ENCODE measurements at regions not wholly inside any gene's neighbourhood (a gene's known extent, or its start where the extent isn't known, plus 50 kb on each side); places are given as distances from the start of the nearest gene placed in this dataset.
"Not testable (repeated sequence)": the region's sequence is repeated elsewhere in the genome, so short reads cannot be mapped to it uniquely, and the experiment has no call there.

GRCh38 chr9:40930426-40930825 is 198.1 kb downstream of the FOXD4L6 start:
- not testable (repeated sequence) for DNase-seq (ENCODE audit: low read depth in 3 of 3)

- DNase-seq (ENCODE audit: low read depth in 3 of 3) = not testable (repeated sequence)
Observed at GRCh38 chr9:40929488-40929845, 199.0 kb downstream of the FOXD4L6 start.

- no peak for DNase-seq (ENCODE audit: low read depth in 3 of 3)
Observed at GRCh38 chr9:40928803-40929487, 199.5 kb downstream of the FOXD4L6 start.

GRCh38 chr9:40927851-40928802 is 200.4 kb downstream of the FOXD4L6 start:
- no peak for DNase-seq (ENCODE audit: low read depth in 3 of 3)

- no peak for DNase-seq (ENCODE audit: low read depth in 3 of 3)
Observed at GRCh38 chr9:40927260-40927631, 201.2 kb downstream of the FOXD4L6 start.

- no peak for DNase-seq (ENCODE audit: low read depth in 3 of 3)
Observed at GRCh38 chr9:40926404-40927259, 201.8 kb downstream of the FOXD4L6 start.

GRCh38 chr9:40925149-40925548 is 203.3 kb downstream of the FOXD4L6 start:
- no peak for DNase-seq (ENCODE audit: low read depth in 3 of 3)

- DNase-seq (ENCODE audit: low read depth in 3 of 3) = not testable (repeated sequence)
Observed at GRCh38 chr9:40916399-40916783, 212.1 kb downstream of the FOXD4L6 start.

- DNase-seq (ENCODE audit: low read depth in 3 of 3) = not testable (repeated sequence)
Observed at GRCh38 chr9:40915660-40916398, 212.7 kb downstream of the FOXD4L6 start.

- no peak for DNase-seq (ENCODE audit: low read depth in 3 of 3)
Observed at GRCh38 chr9:40914772-40915659, 213.5 kb downstream of the FOXD4L6 start.

GRCh38 chr9:40913928-40914673 is 214.4 kb downstream of the FOXD4L6 start:
- no peak for DNase-seq (ENCODE audit: low read depth in 3 of 3)

- no peak for DNase-seq (ENCODE audit: low read depth in 3 of 3)
Observed at GRCh38 chr9:40913096-40913719, 215.3 kb downstream of the FOXD4L6 start.

- not testable (repeated sequence) for DNase-seq (ENCODE audit: low read depth in 3 of 3)
Observed at GRCh38 chr9:40912679-40913078, 215.8 kb downstream of the FOXD4L6 start.

- no peak for DNase-seq (ENCODE audit: low read depth in 3 of 3)
Observed at GRCh38 chr9:40911647-40912046, 216.8 kb downstream of the FOXD4L6 start.

- DNase-seq (ENCODE audit: low read depth in 3 of 3) = not testable (repeated sequence)
Observed at GRCh38 chr9:40910995-40911394, 217.5 kb downstream of the FOXD4L6 start.

GRCh38 chr9:40909821-40910220 is 218.7 kb downstream of the FOXD4L6 start:
- DNase-seq (ENCODE audit: low read depth in 3 of 3) = no peak

- DNase-seq (ENCODE audit: low read depth in 3 of 3) = not testable (repeated sequence)
Observed at GRCh38 chr9:40909111-40909510, 219.4 kb downstream of the FOXD4L6 start.

- DNase-seq (ENCODE audit: low read depth in 3 of 3) = no peak
Observed at GRCh38 chr9:40907657-40908624, 220.5 kb downstream of the FOXD4L6 start.
